ENCODE measurements at regions not wholly inside any gene's neighbourhood (a gene's known extent, or its start where the extent isn't known, plus 50 kb on each side); places are given as distances from the start of the nearest gene placed in this dataset.

- Histone ChIP-seq H3K27me3 (ENCODE audit: insufficient read depth) (0 out of 2 replicates have a peak, but pooled peaks cover 3% of the 10 kb centered on the region), H3K36me3 (ENCODE audit: insufficient read depth) (no peaks in the 10 kb centered on the region), H3K4me2 (no peak overlapping the region), H3K4me1 (ENCODE audit: insufficient read depth) (peaks cover 11% of the 10 kb centered on the region), H3K9me2 (ENCODE audit: insufficient read depth) (peaks cover 12% of the 10 kb centered on the region; the same call in 1 of the 2 replicates), H3F3A (replicated peaks; ENCODE audit: low read depth) (0 out of 2 replicates have a peak, but pooled peaks cover 5% of the 10 kb centered on the region), H2AFZ (0 out of 2 replicates have a peak overlapping the region, but pooled peaks have one; percentile 38), H3K27ac (ENCODE audit: low read depth) (no peak overlapping the region), H3K4me3 (no peak overlapping the region), H3K79me2 (replicated peaks; ENCODE audit: insufficient read depth) (no peaks in the 10 kb centered on the region), H4K20me1 (replicated peaks; ENCODE audit: insufficient read depth) (no peaks in the 10 kb centered on the region)
- Mint-ChIP-seq H3K9me3 (no peaks in the 10 kb centered on the region; the same call in 2 of the 3 replicates), H3K27ac (no peak overlapping the region), H3K4me3 (no peak overlapping the region), H3K36me3 (ENCODE audit: low read depth) (no peaks in the 10 kb centered on the region), H3K27me3 (ENCODE audit: insufficient read depth, low read depth, poor library complexity) (peaks cover 13% of the 10 kb centered on the region), H3K4me1 (peaks cover 24% of the 10 kb centered on the region)
- ATAC-seq (no peak), DNase-seq (ENCODE audit: low spot score) (no peak)
- TF ChIP-seq NANOG (IDR thresholded peaks at IDR 0.05; ENCODE audit: borderline replicate concordance), result no peak
- TF ChIP-seq EZH2phosphoT487 (IDR thresholded peaks at IDR 0.05; ENCODE audit: unreplicated experiment), result no peak
Observed at GRCh38 chr10:31130406-31130805, 98.7 kb upstream of the ZNF438 start.

GRCh38 chr10:31131251-31131650, 99.6 kb upstream of the ZNF438 start:
- Histone ChIP-seq H3F3A (replicated peaks; ENCODE audit: low read depth) (0 out of 2 replicates have a peak, but pooled peaks cover 5% of the 10 kb centered on the region), H3K4me3 (no peak overlapping the region), H3K9me2 (ENCODE audit: insufficient read depth) (peaks cover 12% of the 10 kb centered on the region; the same call in 1 of the 2 replicates), H3K36me3 (ENCODE audit: insufficient read depth) (no peaks in the 10 kb centered on the region), H4K20me1 (replicated peaks; ENCODE audit: insufficient read depth) (no peaks in the 10 kb centered on the region), H2AFZ (no peak overlapping the region), H3K27ac (ENCODE audit: low read depth) (no peak overlapping the region), H3K4me2 (no peak overlapping the region), H3K27me3 (ENCODE audit: insufficient read depth) (0 out of 2 replicates have a peak, but pooled peaks cover 3% of the 10 kb centered on the region), H3K79me2 (replicated peaks; ENCODE audit: insufficient read depth) (no peaks in the 10 kb centered on the region), H3K4me1 (ENCODE audit: insufficient read depth) (peaks cover 11% of the 10 kb centered on the region)
- H3K4me1 Mint-ChIP-seq, result peaks cover 24% of the 10 kb centered on the region
- no peak overlapping the region for H3K4me3 Mint-ChIP-seq
- no peak overlapping the region for H3K27ac Mint-ChIP-seq
- peaks cover 13% of the 10 kb centered on the region for H3K27me3 Mint-ChIP-seq (ENCODE audit: insufficient read depth, low read depth, poor library complexity)
- no peak for TF ChIP-seq STAT1 (IDR thresholded peaks at IDR 0.05; ENCODE audit: unreplicated experiment)
- H3K36me3 Mint-ChIP-seq (ENCODE audit: low read depth), result no peaks in the 10 kb centered on the region
- H3K9me3 Mint-ChIP-seq, result no peaks in the 10 kb centered on the region; the same call in 2 of the 3 replicates
- DNase-seq (ENCODE audit: low spot score), result no peak
- ATAC-seq, result no peak

GRCh38 chr10:31132681-31133244, 101.1 kb upstream of the ZNF438 start:
- peak overlapping the region; percentile 46; the same call in 2 of the 3 replicates for H3K4me3 Mint-ChIP-seq
- Histone ChIP-seq H3K4me1 (ENCODE audit: insufficient read depth) (peaks cover 11% of the 10 kb centered on the region), H4K20me1 (replicated peaks; ENCODE audit: insufficient read depth) (no peaks in the 10 kb centered on the region), H3F3A (replicated peaks; ENCODE audit: low read depth) (0 out of 2 replicates have a peak, but pooled peaks cover 5% of the 10 kb centered on the region), H3K27ac (ENCODE audit: low read depth) (no peak overlapping the region), H3K4me3 (no peak overlapping the region), H3K9me2 (ENCODE audit: insufficient read depth) (peaks cover 9% of the 10 kb centered on the region; the same call in 1 of the 2 replicates), H3K4me2 (peak overlapping the region; percentile 81), H3K36me3 (ENCODE audit: insufficient read depth) (no peaks in the 10 kb centered on the region), H3K27me3 (ENCODE audit: insufficient read depth) (0 out of 2 replicates have a peak, but pooled peaks cover 3% of the 10 kb centered on the region), H3K79me2 (replicated peaks; ENCODE audit: insufficient read depth) (no peaks in the 10 kb centered on the region), H2AFZ (no peak overlapping the region)
- TF ChIP-seq ZNF331 (CRISPR knock-in tag; IDR thresholded peaks at IDR 0.05; ENCODE audit: low read depth), result no peak
- TF ChIP-seq ZNF114 (CRISPR knock-in tag; IDR thresholded peaks at IDR 0.05), result no peak
- TF ChIP-seq CTCF (conservative IDR thresholded peaks at IDR 0.05; ENCODE audit: low read depth in 2 of 2), result no peak
- TF ChIP-seq CREB1 (CRISPR knock-in tag; IDR thresholded peaks at IDR 0.05; ENCODE audit: low read depth), result no peak
- H3K4me1 Mint-ChIP-seq, result peaks cover 24% of the 10 kb centered on the region
- ATAC-seq (no peak), DNase-seq (ENCODE audit: low spot score) (peak; percentile 3)
- peaks cover 13% of the 10 kb centered on the region for H3K27me3 Mint-ChIP-seq (ENCODE audit: insufficient read depth, low read depth, poor library complexity)
- no peaks in the 10 kb centered on the region for H3K9me3 Mint-ChIP-seq
- H3K27ac Mint-ChIP-seq, result no peak overlapping the region
- H3K36me3 Mint-ChIP-seq (ENCODE audit: low read depth), result no peaks in the 10 kb centered on the region
